AG04450 (cell line): ENCODE measurements at regions not wholly inside any gene's neighbourhood (a gene's known extent, or its start where the extent isn't known, plus 50 kb on each side); places are given as distances from the start of the nearest gene placed in this dataset.

Experiments
- CTCF ChIA-PET: fragments of 300-600, 350-600 bp; formaldehyde crosslinking; extraction: SDS; loops from one replicate; lab custom pipeline; 2022; ENCODE audit warnings: antibody characterized with exemption, inconsistent platforms; lab: Charles Lee
- POLR2A ChIA-PET: fragments of 350-600 bp; formaldehyde crosslinking; extraction: SDS; loops from one replicate; lab custom pipeline; 2021; ENCODE audit warnings: antibody characterized with exemption, inconsistent platforms; lab: Yijun Ruan, JAX
- DNase-seq: peaks from one replicate; pipeline ENCODE4 v3.0.0-alpha.2; 2011; ENCODE audit warnings: low read depth, low spot score
- H3K27ac ChIP-seq: one replicate; pipeline ENCODE4 v1.5.1; 2012; ENCODE audit warnings: low read depth, low read length, control low read depth
- H3K27me3 ChIP-seq: one replicate; pipeline ENCODE4 v1.6.0; 2012; ENCODE audit warnings: low read length; ENCODE audit not compliant: control insufficient read depth, insufficient read depth
- H3K4me3 ChIP-seq: 2 replicates; pipeline ENCODE4 v1.5.1; 2011; ENCODE audit warnings: mild to moderate bottlenecking, low read depth, low read length, control low read depth
- H3K9me3 ChIP-seq: 2 replicates; pipeline ENCODE4 v1.5.1; 2012; ENCODE audit warnings: low read length; ENCODE audit not compliant: control insufficient read depth, insufficient read depth
- CTCF ChIP-seq: IDR thresholded peaks from 2 replicates; pipeline ENCODE4 v1.5.1; 2011; ENCODE audit warnings: low read depth, low read length, control low read depth, inconsistent platforms

GRCh38 chr12:66061557-66062289 lies 68.8 kb downstream of the LLPH start:
- Histone ChIP-seq H3K4me3 (no peak overlapping the region), H3K9me3 (no peaks in the 10 kb centered on the region), H3K27me3 (no peaks in the 10 kb centered on the region), H3K27ac (no peak overlapping the region)
- POLR2A ChIA-PET, result interaction anchor here (0.7 kb wide), 1 partner anchor 67 kb away, joined by 3 read pairs; no protein-coding TSS in a partner anchor
- TF ChIP-seq CTCF, result no peak
- CTCF ChIA-PET, result no interaction called here
- no peak for DNase-seq

GRCh38 chr12:66061076-66061475 lies 69.5 kb downstream of the LLPH start:
- Histone ChIP-seq H3K4me3 (no peak overlapping the region), H3K9me3 (no peaks in the 10 kb centered on the region), H3K27me3 (no peaks in the 10 kb centered on the region), H3K27ac (no peak overlapping the region)
- ChIA-PET CTCF (no interaction called here), POLR2A (no interaction called here)
- no peak for TF ChIP-seq CTCF
- DNase-seq, result no peak

GRCh38 chr12:66060163-66060907 lies 70.2 kb downstream of the LLPH start:
- CTCF ChIA-PET, result no interaction called here
- Histone ChIP-seq H3K4me3 (no peak overlapping the region), H3K9me3 (no peaks in the 10 kb centered on the region), H3K27ac (no peak overlapping the region), H3K27me3 (no peaks in the 10 kb centered on the region)
- no peak for DNase-seq
- POLR2A ChIA-PET, result no interaction called here
- no peak for TF ChIP-seq CTCF

- Histone ChIP-seq H3K9me3 (no peaks in the 10 kb centered on the region), H3K4me3 (no peak overlapping the region), H3K27me3 (no peaks in the 10 kb centered on the region), H3K27ac (no peak overlapping the region)
- no peak for TF ChIP-seq CTCF
- CTCF ChIA-PET, result no interaction called here
- DNase-seq, result no peak
- POLR2A ChIA-PET, result no interaction called here
Observed at GRCh38 chr12:66059666-66060065, 70.9 kb downstream of the LLPH start.

- ChIA-PET CTCF (no interaction called here), POLR2A (no interaction called here)
- Histone ChIP-seq H3K4me3 (no peak overlapping the region), H3K9me3 (no peaks in the 10 kb centered on the region), H3K27me3 (no peaks in the 10 kb centered on the region), H3K27ac (no peak overlapping the region)
- DNase-seq, result no peak
- TF ChIP-seq CTCF, result no peak
Observed at GRCh38 chr12:66058554-66058953, 72.0 kb downstream of the LLPH start.
